Inflammatory macrophage treated with lipopolysaccharide for 4 hours (primary cell): ENCODE measurements at regions not wholly inside any gene's neighbourhood (a gene's known extent, or its start where the extent isn't known, plus 50 kb on each side); places are given as distances from the start of the nearest gene placed in this dataset.
"Not testable (repeated sequence)": the region's sequence is repeated elsewhere in the genome, so short reads cannot be mapped to it uniquely, and the experiment has no call there.

ENCODE experiments used
- DNase-seq: peaks from one replicate; pipeline ENCODE4 v3.0.0-alpha.2; 2020

DNA sequence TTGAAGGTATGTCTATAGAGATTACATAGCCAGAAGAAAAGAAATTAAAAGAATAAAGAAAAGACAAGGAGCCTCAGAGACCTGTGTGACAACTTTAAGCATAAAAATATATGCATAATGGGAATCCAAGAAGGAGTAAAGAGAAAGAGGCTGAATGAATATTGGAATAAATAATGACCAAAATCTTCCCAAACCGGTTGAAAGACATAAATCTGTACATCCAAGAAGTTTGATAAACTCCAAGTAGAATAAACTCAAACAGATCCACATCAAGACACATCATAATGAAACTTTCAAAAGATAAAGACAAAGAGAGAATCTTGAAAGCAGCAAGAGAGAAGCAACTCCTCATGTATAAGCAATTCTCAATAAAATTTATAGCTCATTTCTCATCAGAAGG is 132.4 kb upstream of the ZNF516 start:
- DNase-seq = no peak

DNA sequence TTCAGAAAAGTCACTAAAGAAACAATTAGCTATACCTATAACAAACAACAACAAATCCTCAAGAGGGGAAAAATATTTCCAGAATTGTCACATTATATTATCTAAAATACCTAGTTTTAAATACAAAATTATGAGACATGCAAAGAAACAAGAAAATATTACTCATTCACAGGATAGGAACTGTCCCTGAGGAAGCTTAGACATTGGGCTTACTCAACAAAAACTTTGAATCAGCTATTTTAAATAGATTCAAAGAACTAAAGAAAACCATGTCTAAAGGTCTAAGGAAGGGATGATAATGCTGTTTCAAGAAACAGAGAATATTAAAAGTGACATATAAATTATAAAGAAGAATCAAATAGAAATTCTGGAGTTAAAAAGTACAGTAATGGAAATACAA is 131.9 kb upstream of the ZNF516 start:
- DNase-seq = peak; percentile 16

DNA sequence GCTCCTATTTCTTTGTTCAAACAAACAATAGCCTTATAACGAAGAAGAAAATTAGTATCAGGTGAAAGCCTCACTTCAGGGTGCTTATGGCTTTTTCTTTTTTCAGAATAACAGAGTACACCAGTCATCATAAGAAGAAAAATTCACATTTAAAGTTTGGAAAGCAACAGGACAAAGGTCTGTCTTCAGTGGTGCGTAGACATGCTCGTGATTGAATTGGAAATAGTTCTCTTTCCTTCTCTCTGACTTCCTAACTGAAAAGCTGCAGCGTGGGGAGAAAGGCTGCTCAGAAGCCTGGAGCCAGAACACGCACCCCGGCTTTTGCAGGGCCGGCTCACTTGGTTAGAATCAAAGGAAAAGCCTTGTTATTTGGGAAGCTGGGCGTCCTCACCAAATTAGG is 127.6 kb upstream of the ZNF516 start:
- DNase-seq = no peak

DNA sequence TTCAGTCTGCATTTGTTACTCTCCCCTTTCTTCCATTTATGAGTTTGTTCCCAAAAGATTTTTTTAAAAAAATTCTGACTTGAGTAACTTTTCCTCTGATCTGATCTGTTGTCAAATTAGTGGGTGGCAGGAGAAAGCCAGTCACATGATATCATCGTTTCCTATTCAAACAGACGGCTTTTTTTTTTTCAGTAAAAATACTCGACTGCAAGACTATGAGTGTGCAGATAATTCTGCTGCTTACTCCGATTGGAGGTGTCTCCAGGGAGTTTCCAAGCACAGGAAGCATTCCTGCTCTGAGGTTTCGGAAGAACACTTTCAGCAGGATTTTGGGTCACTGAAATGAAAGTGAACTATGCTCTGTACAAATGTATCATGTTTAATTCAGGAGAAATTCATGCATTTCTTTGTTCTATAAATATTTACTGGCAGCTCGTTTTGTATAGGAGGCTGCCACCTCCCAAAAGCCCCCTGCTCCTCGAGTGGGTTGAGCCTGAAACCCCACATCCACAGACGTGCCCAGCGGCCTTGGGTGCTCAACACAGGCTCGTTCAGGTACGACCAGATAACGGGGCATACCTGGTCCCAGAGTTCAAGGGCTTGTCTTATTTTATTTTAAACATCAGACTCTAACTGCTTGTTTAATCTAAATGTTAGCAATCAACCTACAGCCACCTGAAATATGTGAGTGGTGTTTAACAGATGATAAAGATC is 126.9 kb upstream of the ZNF516 start:
- peak; percentile 56 for DNase-seq

DNA sequence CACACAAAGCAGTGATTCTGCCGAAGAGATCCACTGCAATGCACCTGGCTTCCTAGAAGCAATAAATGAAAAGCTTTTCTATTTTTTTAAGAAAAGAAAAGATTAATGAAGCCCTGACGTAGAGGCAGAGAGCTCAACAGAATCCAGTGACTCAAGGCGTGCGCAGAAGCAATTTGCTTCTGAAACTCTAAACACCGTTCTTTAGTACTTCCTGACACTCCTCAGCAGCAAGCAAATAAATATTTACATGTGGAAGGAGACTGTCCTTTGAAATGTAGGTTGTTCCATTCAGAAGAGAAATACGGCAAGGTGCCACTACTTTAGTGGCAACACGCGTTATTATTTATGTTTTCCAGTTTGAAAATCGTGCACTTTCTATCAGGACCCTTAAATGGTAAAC is 126.2 kb upstream of the ZNF516 start:
- DNase-seq = no peak

DNA sequence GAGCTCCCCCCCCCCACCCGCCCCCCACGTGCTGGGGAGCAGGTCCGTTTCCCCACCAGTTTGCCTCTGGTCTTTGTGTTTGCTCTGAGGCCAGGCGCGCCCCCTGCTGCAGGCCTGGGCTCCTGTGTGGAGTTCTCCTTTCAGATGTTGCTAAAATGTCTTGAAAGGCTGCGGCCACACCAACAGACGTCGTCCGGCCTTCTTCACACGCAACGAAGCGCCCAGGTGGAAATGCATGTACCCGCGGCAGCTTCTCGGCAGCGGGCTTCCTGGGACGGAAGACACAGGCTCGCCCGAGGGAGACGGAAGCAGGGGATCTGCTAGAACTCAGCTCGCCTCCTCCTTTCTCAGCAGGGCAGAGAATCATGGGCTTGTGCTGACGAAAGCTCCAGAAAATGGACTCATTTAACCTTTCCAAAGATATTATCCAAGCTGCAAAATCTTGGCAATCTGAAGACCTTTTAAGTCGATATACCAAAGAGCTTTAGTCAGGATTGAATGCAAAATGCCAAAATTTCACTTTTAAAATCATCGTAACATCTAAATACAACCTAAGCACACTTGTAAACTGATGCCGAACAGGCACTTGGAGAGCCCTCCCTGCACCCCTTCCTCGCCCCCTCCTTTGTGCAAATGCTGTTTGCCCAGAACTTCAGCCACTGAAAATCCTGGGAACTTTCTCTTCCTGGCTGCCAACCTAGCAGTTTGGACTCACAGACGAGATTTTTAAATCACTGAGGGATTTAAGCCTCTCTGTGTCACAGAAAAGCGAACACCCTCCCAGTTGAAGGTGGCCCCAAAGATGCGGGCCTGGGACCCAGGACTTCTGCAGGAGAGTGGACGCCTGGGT is 125.5 kb upstream of the ZNF516 start:
- peak; percentile 58 for DNase-seq

DNA sequence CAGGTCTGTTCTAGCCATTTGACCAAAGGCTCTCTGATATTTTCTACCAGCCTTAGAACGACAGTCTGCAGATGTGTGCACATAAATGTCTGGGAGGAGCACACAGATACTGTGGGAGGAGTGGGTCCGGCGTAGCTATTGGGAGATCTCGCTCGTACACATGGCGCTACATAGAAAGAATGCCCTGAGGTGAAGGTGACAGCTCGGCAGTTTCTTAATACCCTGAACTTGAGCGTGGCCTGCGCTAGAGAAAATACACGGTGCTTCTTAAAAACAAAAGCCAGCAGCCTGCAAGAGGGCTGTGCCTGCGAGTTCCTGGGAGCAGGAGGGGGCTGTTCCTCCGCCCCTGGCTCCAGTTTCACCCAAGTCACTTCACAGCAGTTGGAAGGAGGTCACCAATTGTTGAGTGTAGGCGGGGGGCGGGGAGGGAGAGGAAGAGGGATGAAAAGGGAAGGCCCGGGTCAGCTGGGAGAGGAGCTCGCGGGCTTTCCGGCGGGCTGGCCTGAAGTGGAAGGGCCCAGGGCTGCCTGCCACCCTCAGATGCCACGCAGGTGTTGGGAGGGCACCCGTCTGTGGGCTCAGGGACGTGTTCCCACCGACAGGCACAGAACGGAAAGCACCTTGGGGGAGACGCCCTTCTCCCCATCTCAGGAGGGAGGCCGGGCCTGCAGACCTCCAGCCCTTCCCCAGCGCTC is 124.7 kb upstream of the ZNF516 start:
- DNase-seq = peak; percentile 71

DNA sequence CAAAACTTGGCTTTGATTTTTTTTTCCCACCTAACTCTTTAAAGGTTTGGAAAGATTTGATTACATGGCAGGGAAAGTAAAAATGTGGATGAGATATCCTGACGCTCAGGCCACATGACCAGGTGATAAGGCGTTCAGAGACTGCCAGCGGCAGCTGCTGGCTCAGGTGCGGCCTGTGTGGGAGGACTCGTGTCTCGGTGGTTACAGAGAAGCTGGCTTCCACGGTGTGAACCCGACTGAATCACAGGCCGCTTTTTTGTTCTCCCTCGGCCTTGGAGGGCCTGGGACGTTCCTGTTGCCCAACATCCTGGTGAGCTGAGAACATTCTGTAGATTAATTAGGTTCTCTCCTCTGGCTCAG is 124.2 kb upstream of the ZNF516 start:
- peak; percentile 31 for DNase-seq

DNA sequence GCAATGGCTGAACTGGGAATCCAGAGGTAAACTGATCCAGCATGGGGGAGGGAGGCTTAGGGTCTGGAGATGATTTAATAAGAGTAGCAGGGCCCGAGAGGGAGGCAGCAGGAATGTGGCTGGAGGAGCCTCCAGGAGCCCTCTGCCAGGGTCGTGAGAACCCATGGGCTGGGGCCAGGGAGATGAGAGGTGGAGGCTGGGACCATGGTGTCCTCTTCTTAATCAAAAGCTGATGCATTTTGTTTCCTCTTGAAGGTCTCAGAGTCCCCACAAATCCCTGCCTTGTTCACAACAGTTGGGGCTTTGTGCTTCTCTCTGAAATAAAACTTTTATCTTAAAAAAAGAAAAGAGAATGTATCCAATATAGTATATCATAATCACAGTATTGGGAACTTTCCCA is 123.7 kb upstream of the ZNF516 start:
- DNase-seq = no peak

DNA sequence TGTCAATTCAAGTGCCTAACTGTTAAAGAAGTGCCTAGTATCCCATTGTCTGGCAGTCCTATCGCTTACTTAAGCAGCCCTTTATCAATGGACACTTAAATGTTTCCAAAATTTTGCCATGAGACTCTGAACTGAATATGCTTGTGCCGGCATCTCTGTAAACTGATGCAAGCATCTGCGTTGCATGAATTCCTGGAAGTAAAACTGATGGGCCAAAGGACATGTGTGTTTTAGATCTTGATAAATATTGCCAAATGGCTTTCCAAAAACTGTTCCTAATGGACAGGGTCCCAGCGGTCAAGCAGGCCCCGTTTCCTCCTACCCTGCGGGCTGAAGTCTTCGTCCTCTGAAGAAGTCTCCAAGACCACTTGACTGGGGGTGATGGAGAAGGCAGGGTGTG is 121.3 kb upstream of the ZNF516 start:
- no peak for DNase-seq

DNA sequence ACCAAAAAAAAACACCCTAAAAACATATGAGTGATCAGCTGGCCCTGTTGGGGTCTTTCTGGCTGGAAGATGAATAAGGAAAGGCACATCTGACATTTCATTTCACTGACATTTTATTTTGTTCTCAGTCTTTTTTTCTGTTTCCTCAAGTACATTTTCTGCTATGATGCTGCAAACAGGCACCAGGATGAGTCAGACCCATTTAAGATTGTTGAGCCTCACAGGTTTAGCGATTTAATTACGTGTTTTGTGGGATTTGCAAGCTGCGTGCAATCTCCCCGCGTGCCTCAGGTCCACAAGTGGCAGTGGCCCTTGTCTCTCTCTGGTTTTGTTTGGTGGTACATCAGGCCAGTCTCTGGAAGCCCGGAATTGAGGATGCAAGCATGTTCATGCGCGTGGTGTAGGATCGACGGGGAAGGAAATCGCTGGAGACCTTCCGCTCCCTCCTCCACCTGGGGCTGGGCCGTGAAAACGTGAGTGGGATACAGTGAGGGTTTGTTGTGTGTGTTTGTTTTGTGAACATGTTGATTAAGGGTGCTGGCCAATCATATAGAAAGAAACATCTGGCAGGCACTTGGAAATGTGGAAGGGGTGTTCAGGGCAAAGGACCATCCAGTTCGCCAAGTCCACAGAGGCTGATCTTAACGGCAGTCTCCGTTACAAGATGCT is 120.2 kb upstream of the ZNF516 start:
- no peak for DNase-seq

DNA sequence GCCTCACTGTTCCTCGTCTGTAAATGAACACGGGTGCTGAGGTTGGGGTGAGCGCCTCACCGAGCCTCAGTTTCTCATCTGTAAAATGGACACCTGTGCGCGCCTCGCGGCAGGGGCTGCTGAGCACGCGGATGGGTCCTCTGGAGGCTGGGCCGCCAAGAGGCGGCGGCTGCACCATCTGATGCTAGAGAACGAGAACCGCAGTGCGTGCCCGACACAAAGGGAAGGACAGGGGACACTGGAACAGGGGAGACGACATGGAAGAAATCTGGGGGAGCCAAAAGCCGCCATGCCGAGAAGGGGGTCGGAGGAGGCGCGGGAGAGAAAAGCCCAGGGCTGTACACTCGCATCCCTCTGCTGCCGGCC is 118.7 kb upstream of the ZNF516 start:
- DNase-seq = no peak

DNA sequence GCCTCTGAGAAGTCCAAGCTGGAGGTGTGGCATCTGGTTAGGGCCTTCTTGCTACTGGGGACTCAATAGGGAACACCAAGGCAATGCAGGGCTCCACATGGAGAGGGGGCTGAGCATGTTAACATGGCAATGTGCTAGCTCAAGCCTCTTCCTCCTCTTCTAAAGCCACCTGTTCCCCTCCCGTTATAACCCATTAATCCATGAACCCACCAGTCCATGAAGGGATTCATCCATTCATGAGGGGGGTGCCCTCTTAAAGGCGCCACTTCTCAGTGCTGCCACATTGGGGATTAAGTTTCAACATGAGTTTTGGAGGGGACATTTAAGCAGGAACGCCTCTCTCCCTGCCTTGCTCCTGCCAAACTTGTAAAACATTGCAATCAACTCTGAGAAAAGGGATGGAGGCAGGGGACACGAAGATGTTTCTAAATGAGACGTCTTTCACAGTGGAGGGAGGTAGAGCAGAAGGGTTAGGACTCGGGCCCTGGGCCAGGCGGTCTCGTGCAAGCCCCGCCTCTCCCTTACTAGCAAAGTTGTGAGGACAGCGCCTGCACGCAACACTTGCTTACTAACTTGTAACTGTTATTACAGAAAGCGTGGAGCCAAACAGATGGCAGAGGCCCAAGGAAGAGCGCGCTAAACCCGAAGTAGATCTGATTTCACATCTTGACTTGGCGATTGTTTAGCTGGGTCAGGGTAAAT is 118.2 kb upstream of the ZNF516 start:
- no peak for DNase-seq

DNA sequence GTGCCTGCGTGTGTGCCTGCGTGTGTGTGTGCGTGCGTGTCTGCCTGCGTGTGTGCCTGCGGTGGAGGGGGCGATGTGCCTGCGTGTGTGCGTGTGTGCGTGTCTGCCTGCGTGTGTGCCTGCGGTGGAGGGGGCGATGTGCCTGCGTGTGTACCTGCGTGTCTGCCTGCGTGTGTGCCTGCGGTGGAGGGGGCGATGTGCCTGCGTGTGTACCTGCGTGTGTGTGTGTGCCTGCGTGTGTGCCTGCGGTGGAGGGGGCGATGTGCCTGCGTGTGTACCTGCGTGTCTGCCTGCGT is 116.7 kb upstream of the ZNF516 start:
- not testable (repeated sequence) for DNase-seq

DNA sequence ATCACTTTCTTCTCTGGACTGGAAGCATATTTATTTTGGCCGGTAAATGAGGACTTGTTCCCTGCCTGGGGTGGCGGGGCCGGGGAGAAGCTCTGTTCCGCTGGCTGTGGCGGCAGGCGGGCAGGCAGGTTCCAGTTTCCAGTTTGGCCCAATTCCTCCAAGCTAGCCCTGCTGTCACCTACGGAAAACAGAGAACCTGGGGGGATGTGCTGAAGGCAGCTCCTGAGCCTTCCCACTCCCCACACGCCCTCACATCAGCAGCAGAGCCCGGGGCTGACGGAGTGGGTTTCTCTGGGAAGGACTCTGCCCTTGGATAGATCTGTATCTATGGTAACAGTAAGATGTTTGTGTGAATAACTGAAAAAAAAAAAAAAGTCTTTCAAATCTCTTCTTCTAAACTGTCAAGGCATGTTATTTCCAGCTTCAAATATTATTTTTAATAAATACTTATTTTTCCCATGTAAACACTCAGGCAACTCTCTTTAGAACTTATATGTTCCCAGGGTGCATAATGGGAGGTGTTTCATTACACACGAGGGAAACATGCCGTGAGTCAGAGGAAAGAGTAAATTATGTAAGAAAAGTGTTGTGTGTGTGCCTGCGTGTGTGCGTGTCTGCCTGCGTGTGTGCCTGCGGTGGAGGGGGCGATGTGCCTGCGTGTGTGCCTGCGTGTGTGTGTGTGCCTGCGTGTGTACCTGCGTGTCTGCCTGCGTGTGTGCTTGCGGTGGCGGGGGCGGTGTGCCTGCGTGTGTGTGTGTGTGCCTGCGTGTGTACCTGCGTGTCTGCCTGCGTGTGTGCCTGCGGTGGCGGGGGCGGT is 116.1 kb upstream of the ZNF516 start:
- DNase-seq = no peak

DNA sequence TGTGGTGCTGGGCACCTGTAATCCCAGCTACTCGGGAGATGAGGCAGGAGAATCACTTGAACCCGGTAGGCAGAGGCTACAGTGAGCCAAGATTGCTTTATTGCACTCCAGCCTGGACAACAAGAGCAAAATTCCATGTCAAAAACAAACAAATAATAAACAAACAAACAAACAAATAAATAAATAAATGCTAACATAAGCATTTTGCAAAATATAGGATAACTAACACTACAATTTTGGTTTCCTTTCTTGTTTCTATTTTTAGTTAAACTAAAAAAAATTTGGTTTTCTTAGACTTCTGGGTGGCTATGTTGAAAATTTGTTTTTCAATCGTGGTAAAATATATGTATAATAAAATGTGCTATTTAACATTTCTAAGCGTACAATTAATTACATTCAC is 115.0 kb upstream of the ZNF516 start:
- DNase-seq = no peak

DNA sequence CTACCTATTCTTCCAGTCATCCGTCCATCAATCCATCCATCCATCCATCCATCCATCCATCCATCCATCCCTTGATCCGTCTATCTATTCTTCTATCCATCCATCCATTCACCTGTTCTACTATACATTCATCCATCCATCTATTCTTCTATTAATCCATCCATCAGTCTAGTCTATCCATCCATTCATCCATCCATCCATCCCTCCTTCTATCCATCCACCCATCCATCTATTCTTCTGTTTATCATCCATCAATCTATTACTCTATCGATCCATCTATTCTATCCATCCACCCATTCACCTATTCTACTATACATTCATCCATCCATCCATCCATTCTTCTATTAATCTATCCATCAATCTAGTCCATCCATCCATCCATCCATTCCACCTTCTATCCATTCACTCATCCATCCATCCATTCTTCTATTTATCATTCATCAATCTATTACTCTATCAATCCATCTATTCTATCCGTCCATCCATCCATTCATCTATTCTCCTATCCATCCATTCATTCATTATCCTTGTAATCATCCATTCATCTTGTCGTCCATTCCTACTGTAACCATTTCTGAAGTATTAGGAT is 110.4 kb upstream of the ZNF516 start:
- DNase-seq = no peak

DNA sequence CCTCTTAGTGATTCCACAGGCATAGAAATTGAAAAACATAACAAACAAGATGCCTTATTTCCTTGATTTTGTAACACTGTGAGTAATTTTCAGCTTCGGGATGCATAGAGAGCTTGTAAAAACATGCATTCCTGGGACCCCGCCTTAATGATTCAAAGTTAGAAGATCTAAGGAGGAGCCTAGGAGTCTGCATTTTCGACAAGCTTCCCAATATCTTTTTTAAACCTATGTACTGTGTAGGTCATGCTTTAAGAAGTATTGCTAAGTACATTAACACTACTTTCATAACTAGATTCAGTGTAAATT is 109.8 kb upstream of the ZNF516 start:
- no peak for DNase-seq

DNA sequence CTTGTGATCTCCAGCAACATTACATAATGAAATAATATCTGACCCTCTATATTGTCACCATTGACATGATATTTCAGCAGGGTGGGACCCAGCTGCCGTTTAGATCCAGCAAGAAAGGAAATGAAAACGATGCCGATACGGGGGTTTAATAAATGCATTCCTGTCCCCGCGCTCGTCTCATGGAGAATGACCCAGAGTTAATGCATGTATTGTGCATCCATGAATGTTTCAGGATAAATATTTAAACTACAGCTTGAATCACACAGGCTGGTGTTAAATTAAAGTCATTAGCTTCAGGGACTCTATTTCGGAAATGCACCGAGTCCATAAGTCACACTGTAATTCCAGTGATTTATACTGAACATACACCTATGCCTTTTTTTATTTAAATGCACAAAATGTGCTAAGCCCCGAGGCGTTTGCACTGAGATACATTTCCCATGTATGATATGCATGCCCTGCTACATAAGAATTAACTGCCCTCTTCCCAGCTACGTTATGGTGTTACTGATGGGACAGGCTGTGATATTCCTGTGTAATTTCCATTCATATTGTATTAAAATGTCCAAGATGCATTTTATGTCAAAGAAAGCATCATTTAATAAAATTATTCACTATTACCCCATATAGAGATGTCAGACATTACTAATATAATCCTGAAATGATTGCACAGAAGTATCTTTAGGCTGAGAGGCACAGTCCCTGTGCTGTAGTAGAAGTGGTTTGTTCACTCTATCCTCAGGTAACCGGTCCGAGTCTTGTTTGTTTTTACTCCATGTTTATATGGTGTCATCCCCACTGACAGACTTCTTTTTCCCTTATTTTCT is 109.3 kb upstream of the ZNF516 start:
- no peak for DNase-seq

DNA sequence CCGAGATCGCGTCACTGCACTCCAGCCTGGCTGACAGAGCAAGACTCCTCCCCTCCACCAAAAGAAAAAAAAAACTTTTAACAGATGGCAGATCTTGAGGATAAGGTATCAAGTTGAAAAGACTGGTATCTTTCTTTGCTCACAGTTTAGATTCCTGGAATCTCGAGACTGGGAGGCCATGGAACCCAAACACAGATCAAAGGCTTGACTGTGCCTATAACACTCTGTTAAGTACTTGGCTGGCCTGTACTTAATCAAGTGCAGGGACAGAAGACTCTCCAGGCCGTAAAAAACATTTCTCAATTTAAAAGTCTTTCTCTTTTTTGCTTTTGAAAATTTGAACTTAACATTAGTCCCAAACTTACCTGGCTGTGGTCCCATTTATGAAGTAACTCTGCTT is 107.1 kb upstream of the ZNF516 start:
- DNase-seq = no peak

DNA sequence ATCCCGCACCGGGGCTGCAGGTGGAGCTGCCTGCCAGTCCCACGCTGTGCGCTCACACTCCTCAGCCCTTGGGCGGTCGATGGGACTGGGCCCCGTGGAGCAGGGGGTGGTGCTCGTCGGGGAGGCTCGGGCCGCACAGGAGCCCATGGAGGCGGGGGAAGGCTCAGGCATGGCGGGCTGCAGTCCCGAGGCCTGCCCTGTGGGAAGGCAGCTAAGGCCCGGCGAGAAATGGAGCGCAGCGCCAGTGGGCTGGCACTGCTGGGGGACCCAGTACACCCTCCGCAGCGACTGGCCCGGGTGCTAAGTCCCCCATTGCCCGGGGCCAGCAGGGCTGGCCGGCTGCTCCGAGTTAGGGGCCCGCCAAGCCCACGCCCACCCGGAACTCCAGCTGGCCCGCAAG is 105.0 kb upstream of the ZNF516 start:
- DNase-seq = not testable (repeated sequence)
